GM18870 (cell line): ENCODE measurements at regions not wholly inside any gene's neighbourhood (a gene's known extent, or its start where the extent isn't known, plus 50 kb on each side); places are given as distances from the start of the nearest gene placed in this dataset.

Experiments
- ATAC-seq: cut with Tn5 transposase; IDR thresholded peaks from one replicate; pipeline ENCODE4 v1.9.1; 2021; ENCODE audit warnings: moderate library complexity; ENCODE audit not compliant: unreplicated experiment

DNA sequence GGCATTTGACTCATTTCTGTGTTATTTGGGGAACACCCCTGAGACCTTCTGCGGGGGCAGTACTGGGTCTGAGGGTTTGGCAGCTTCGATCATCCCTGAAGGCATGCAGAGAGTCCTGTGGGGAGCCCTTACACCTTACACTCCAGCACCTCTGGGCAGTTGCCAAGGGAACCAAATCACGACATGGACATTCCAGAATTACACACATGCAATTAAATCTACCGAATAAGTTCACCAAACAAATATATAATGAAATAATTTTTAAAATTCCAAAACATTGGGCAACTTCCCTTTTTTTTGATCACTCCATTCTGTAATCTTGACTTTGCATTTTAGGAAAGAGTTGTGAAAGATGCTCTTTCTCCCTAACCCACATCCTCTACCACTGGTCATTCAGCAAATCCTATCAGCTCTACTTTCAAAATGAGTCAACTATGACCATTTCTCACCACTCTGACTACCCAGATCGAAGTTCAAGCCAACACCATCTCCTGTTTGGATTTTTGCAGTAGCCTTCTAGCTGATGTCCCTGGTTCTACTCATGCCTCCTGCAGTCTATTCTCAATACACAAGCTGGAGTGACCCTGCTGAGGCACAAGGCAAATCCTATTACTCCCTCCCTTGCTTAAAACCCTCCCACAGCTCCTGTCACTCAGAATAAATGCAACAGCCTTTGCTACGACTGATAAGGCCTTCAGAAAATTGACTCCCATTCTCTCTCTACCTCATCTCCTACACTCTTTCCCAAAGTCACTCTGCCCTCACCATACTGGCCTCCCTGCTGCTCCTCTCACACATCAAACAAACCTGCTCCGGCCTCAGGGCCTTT, 533.3 kb downstream of the HACE1 start:
- ATAC-seq, result peak; percentile 89

DNA sequence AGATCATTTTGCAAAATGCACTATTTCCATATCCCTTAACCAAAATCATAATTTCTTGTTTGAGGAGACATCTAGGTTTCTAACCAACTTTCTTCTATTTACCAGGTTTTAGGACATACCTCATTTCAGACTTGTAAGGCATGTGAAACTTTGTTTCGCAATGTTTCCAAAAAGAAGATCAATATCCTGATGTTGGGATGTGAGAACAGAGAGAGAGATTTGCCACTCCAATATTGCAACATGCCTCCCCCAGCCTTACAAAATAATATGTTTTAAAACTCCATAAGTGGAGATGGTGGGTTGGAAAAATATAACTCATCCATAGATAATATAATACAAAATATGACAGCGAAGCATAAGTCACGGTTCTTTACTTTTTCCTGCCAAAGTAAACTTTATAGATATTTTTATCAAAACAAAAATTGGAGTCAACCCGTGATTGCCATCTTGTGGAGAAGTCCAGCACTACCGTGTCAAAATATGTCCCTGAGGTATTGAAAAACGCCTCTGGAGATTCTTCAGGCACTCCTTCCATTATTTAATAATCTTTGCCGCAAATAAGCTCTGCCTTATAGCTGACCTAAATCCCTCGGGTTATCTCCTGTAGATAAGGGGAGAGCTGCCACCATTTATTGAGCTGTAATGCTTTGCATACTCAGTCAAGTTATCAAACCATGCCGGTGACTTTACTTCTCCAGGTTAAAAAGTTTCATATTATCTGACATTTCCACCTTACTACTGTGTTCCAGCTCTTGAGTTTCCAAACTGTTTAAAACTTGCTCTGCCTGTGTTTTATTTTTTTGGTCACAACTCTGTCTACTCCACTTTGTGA, 534.2 kb downstream of the HACE1 start:
- ATAC-seq, result no peak

DNA sequence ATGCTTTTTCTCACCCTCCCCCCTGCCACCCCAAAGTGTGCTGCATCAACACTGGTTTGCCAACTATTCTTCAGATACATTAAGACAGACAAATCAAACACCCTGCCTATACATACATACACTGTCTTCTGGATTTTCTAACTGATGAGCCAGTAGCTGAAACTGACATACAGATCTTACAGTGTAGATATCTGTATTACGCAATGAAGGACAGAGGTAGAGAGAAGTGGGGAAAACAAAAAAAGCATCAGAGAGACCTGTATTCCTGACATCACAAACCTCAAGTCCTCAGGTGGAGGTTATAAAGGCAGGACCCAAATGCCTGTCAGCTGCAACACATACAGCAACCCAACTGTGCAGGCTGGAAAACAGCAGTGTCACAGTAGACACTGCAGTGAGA, 535.4 kb downstream of the HACE1 start:
- no peak for ATAC-seq

DNA sequence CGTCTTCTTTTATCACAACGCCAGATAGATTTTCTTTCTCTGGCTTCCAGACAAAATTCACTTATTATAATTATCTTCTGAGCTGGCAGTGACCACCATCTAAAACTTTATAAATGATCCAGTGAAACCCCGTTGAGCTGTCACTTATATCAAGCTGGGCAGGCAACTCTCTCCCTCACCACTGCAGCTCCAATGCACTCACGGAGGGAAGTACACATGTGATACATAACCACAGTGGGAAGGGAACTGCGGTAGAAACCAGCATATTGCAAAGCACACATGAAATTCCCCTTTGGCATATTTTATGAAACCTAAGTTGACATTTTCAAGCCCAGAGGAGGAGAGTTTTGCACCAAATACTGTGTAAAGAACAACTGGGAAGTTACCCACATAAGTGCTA, 536.9 kb downstream of the HACE1 start:
- ATAC-seq, result no peak

DNA sequence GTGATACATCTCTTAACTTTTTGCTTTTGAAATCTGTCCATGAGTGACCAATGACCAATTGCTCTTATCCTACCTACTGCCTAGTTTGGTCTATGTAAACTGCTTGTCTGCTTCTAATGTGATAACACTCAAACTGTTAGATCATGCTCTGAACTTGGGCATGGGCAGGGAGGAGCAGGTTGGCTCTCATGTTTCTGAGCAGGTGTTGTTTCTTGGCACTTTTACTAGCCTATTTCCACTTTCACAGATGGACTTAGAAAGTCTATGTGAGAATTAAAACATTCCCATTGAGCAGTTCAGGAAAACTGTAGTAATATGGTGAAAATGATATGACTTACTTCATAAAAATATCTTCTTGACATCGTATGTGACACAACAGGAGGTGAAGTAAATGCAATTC, 538.4 kb downstream of the HACE1 start:
- ATAC-seq, result no peak

DNA sequence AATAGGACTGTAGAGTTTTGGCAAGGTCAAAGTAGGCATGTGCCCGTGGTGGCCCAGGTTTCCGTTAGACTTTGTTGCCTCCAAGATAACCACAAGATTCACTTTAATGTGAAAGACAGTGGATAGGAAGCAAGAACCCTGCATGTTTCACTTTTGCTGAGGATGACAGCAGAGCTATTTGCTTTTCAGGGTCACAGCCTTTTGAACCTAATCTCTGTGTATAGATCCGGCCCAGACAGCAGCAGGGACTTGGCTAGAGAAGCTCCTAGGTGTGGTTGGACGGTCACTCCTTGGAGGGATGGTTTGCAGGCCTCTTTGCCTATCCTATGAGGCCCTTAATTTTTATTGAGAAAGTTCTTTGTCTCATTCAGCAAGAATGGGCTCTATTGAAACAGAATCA, 538.8 kb downstream of the HACE1 start:
- no peak for ATAC-seq

DNA sequence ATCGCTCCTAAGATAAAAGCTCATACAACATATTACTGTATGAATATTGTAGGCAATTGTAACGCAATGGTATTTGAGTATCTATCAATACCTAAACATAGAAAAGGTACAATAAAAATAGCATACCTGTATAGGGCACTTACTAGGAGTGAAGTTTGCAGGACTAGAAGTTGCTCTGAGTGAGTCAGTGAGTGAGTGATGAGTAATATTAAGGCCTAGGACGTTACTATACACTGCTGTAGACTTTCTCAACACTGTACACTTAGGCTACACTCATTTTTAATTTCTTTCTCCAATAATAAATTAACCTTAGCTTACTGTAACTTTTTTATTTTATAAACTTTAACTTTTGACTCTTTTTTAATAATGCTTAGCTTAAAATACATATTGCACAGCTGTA, 546.9 kb downstream of the HACE1 start:
- ATAC-seq, result no peak

DNA sequence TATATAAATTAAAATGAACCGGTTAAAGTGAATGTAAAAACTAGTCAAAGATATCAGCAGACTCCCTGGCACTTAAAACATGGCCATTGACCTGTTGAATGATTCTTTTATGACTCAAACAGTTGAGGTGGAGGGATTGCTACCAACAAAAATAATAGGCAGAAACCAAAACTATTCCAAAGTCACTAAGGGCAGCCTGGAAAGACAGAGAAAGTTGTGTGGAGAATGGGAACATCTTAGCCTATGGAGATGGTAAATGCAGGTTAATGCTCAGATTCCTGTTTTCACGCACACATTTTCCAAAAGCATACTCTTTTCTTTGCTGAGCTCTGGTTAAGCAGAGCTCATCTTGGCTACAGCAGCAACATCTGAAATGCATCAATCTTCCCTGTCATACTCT, 553.5 kb downstream of the HACE1 start:
- ATAC-seq, result no peak

DNA sequence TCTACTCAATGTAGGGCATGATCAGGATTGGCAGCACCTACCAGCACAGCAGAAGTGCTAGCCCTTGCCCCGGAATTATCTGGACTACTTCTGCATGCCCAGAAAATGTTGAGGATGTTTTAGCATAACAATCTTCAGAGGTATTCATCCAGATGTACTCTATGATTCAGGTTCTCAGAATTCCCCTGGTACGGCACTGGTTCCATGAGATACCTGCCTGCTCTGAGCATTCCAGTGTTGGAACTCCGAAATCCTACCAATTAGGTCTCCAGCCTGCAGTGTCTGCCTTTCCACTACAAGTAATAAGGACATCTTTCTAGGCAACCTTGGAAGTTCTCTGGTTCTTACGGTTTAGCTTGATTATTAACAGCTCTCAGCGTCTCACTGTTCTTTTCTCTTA, 554.5 kb downstream of the HACE1 start:
- no peak for ATAC-seq

DNA sequence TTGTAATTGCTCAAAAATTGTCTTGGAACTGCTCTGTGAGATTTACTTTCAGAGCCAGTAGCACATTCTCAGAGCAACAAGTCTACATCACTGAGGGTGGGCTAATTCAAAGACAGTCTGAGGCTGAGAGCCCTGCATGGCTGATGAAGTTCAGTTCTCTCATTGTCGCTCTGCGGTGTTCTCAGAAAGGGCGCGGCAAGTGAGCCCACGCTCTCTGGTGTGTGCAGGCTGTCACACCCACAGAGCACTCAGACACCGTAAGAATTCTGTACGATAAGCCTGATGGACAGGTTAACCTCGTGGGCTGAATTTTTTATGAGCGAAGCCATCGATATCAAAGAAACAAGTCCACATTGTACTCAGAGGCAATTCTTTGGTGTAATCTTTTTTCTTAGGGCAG, 557.8 kb downstream of the HACE1 start:
- ATAC-seq, result no peak

DNA sequence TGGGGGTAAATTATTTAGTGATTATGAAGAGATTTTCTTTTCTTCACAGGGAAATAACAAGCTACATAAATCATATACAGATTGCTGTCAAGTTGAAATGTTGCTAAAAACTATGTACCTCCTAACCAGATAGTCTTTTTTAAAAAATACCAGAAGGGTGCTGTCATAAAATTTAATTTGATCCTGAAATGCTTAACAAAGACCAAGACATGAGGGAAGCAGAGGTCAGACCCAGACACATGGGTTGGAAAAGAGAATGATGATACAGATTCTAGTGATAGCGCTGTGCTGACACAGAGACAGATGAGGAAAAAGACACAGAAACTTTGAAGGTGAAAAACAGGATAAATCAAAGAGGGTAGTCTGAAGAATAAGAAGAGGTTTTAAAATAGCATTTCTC, 573.1 kb downstream of the HACE1 start:
- no peak for ATAC-seq

DNA sequence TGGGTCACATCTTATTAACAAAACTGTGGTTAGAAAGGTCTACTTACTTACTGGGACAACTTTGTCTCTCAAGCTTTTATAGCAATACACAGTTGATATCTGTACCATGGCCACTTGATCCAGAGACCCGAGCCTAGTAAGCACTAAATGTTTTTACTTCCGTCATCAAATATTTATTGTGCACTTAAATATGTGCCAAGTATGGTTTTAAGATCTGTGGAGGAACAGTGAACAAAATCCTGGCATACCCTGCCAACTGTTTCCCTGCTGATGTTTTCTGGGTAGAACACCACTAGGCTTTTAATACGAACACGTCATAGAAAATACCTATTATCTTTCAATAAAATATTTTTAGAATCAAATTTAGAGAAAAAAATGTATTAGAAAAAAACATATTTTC, 574.8 kb downstream of the HACE1 start:
- ATAC-seq, result no peak

DNA sequence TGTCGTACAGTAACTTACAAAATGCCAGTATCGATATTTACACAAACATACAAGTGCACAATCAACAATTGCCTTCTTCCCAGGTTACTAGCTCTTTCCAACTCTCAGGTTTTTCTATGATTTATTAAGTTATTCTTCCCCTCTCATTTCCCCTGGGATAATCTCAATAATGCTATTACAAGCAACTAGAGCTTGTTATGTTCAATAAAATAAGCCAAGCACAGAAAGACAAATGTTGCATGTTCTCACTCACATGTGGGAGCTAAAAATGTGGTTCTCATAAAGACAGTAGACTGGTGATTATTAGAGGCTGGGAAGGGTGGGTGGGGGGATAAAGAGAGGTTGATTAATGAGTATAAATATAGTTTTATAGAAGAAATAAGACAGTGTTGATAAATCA, 577.1 kb downstream of the HACE1 start:
- ATAC-seq, result no peak

DNA sequence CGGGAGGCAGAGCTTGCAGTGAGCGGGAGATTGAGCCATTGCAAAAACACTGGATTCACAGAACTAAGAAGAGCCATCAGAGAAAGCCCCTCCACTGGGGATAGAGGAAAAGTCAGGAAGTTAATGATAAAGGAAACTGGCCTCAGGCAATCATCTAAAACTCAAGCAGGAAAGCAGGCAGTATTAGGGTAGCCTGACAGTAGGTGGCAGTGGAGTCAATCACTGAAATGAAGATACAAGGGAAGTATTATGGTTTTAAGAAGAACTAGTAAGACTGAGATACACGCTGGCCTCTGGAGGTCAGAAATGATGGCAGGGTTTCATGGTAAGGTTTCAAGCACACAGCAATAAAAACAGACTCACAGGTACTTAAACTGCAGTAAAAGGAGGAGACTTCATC, 578.3 kb downstream of the HACE1 start:
- no peak for ATAC-seq

DNA sequence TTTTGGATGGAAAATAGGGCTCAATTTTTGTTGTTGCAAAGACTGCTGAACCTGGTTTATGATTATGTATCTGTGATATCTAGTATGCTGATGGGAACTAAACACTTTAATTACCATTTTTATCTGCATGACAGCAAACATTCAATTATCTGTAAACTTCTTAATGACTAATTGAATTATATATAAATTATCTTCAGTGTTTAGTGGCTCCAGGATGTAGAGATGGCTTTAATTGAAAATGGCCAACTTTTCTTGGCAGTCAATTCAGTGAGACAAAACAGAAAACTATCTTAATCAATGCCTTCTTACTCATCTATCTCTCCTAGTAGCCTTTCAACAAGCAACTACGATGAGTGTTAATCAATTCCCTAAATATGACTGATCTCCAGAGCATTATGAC, 591.3 kb downstream of the HACE1 start:
- ATAC-seq, result no peak

DNA sequence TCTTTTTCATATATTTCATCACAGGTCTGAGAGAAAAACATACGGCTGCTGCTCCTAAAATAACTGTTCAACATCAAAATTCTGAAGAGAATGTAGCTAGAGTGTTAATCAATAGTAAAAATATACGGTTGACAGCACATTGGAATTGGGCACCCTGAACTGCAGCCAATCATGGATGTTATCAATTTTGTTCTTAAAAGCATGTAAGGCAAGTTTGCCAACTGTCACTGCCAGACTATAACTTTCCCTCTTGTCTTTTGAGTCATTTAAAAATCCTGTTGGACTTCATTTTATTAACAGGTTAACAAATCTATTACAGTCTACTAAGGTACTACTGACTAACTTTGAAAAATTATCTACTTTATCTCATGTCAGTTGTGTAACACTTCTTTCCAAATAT, 592.8 kb downstream of the HACE1 start:
- no peak for ATAC-seq

DNA sequence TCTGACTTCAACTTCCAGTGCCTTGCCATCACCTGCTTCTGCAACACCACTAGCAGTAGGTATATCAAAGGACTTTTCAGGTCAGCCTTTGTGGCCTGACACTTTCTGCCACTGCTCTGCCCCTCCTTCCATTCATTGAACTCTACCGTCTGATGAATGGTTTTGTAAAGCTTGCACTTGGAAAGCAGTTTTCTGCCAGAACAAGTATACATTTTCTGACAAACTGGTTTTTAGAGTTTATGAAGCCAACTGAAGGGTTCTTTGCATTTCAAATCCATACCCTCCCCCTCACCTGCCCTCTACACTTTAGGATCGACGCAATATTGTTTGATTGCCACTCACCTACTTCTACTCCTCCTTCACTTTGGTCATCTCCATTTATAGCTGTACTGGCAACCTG, 603.1 kb downstream of the HACE1 start:
- no peak for ATAC-seq

DNA sequence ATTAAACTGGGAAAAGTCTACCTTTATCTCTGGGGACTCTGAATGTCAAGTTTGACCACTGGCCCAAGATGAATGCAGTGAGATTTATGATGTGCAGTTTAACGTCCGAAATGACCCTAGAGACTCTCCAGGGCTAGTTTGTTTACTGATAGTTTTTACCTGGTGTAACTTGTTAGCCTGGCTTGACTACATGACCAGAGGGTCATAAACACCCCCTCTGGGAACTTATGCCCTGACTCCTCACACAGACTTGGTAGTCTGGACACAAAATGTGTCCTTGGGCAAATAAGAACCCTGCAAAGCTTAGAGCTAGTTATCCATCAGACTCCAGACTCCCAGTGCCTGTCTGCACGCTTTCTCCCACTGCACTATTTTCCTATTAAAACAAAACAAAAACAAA, 606.5 kb downstream of the HACE1 start:
- no peak for ATAC-seq

DNA sequence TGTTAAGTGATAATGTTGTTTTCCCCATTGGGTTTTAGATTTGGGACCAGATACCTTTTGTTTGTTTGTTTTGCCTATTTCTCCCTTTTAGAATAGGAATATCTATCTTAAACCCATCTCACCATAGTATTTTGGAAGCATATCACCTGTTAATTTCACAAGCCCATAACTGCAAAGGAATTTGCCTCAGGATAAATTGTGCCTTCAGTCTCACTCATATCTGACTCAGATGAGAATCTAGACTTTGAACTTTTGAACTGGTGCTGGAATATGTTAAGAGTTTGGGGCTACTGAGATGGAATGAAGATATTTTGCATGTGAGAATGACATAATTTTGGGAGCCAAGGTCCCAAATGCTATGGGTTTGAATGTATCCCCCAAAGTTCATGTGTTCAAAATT, 607.4 kb downstream of the HACE1 start:
- no peak for ATAC-seq

DNA sequence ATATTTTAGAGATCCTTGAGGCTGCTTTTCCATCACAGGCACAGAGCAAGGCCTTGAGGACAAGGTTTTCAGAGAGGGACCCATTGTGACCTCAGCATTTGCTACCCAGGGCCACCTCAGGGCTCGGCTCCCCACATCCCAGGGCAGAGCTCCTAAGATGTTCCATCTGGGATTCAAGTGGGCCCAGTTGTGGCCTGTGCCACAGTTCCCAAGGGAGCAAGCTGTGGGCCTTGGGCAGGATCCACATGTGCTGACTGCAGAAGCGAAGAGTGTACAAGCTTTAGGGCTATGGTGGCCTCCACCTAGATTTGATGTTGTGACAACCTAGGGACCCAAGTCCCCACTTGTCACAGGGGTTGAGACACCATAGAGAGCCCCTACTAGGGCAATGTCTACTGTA, 608.1 kb downstream of the HACE1 start:
- ATAC-seq, result no peak

DNA sequence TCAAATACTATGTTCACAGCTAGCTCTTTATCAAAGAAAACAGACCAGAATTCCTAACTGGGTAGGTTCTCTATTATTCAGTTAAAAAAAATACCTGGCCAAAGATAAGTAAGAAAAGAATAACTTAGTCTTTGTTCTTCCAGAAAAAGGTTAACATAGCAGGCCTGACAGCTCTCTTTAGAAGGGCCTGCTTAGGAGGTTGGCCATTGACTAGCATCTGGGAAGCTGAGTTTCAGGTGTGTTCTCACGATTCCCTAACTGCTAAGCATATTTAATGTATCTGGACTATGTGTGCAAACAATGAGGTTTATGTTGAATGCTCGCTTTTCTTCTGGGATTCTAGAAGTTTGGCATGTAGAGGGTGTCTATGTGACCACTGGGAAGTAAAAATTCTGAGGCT, 618.9 kb downstream of the HACE1 start:
- ATAC-seq, result no peak

DNA sequence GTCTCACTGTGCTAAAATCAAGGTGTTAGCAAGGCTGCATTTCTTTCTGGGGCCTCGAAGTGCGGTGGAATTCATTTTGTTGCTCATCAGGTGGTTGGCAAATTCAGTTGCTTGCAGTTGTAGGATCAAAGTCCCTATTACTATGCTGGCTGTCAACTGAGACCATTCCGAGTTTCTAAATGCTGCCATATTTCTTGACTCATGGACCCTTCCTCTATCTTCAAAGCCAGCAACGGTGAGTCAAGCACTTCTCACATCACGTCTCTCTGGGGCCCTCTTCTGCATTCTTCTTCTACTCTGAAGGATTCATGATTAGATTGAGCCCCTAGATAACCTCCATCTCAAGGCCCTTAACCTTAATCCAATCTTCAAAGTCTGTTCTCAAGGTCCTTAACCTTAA, 619.7 kb downstream of the HACE1 start:
- no peak for ATAC-seq
